HepG2 (cell line): ENCODE measurements at regions not wholly inside any gene's neighbourhood (a gene's known extent, or its start where the extent isn't known, plus 50 kb on each side); places are given as distances from the start of the nearest gene placed in this dataset.
A peak's percentile ranks its signal among the peaks of the same experiment; 100 is the strongest.

Experiments
- BCL6 ChIP-seq: IDR thresholded peaks from 2 replicates; pipeline ENCODE4 v1.6.1; 2016; ENCODE audit warnings: missing genetic modification reagents, missing compliant biosample characterization
- FOXP1 ChIP-seq, 2 experiments: fragments of 450-650 bp in 1 of 2; IDR thresholded peaks; 2 replicates each; pipeline ENCODE4 v1.6.1; 2017 to 2018; ENCODE audit warnings: antibody characterized with exemption in 1 of 2
- GFI1 ChIP-seq: sonication (generic); formaldehyde crosslinking; IDR thresholded peaks from 2 replicates; pipeline ENCODE4 v1.5.0; 2020; ENCODE audit warnings: missing genetic modification reagents, mild to moderate bottlenecking, borderline replicate concordance
- HMGA1 ChIP-seq: sonication (generic); formaldehyde crosslinking; conservative IDR thresholded peaks from 2 replicates; pipeline ENCODE4 v1.4.0; 2020; ENCODE audit warnings: missing genetic modification reagents
- HNF1A ChIP-seq, 2 experiments: sonication (generic) in 1 of 2; formaldehyde crosslinking in 1 of 2; IDR thresholded peaks; 2 replicates each; pipeline versions ENCODE4 v1.4.0 to v1.6.1; 2016 to 2020; ENCODE audit warnings: borderline replicate concordance in 1 of 2, low read depth in 1 of 2, mild to moderate bottlenecking in 1 of 2, missing genetic modification reagents in 1 of 2
- MIXL1 ChIP-seq: IDR thresholded peaks from 2 replicates; pipeline ENCODE4 v1.6.1; 2016
- PRMT3 ChIP-seq: sonication (generic); formaldehyde crosslinking; IDR thresholded peaks from 2 replicates; pipeline ENCODE4 v1.8.1; 2022; ENCODE audit warnings: low read depth, mild to moderate bottlenecking, moderate library complexity, missing genetic modification reagents, borderline replicate concordance
- RELA ChIP-seq: sonication (generic); formaldehyde crosslinking; IDR thresholded peaks from 2 replicates; pipeline ENCODE4 v1.4.0; 2020; ENCODE audit warnings: missing genetic modification reagents
- SOX13 ChIP-seq, 3 experiments: fragments of 450-650 bp in 1 of 3; sonication (generic) in 1 of 3; formaldehyde crosslinking in 1 of 3; IDR thresholded peaks in 2 of 3; conservative IDR thresholded peaks in 1 of 3; 2 replicates each; pipeline versions ENCODE4 v1.5.0 to v1.6.1; 2016 to 2020; ENCODE audit warnings: antibody characterized with exemption in 1 of 3, mild to moderate bottlenecking in 1 of 3, missing compliant biosample characterization in 1 of 3, missing genetic modification reagents in 1 of 3, moderate library complexity in 1 of 3
- TAF1 ChIP-seq: sonication (generic); formaldehyde crosslinking; IDR thresholded peaks from 2 replicates; pipeline ENCODE4 v1.4.0; 2020; ENCODE audit warnings: missing genetic modification reagents
- ZFX ChIP-seq: sonication (generic); formaldehyde crosslinking; IDR thresholded peaks from 2 replicates; pipeline ENCODE4 v1.4.0; 2020; ENCODE audit warnings: mild to moderate bottlenecking, low read depth, missing genetic modification reagents, moderate library complexity
- ZNF292 ChIP-seq: sonication (generic); formaldehyde crosslinking; IDR thresholded peaks from 2 replicates; pipeline ENCODE4 v1.8.1; 2022; ENCODE audit warnings: mild to moderate bottlenecking, low read depth, missing genetic modification reagents, borderline replicate concordance
- ZNF34 ChIP-seq: sonication (generic); formaldehyde crosslinking; IDR thresholded peaks from 2 replicates; pipeline ENCODE4 v1.4.0; 2020; ENCODE audit warnings: mild to moderate bottlenecking, missing genetic modification reagents, borderline replicate concordance
- ZNF556 ChIP-seq: sonication (generic); formaldehyde crosslinking; IDR thresholded peaks from 2 replicates; pipeline ENCODE4 v1.4.0; 2020; ENCODE audit warnings: mild to moderate bottlenecking, missing genetic modification reagents, borderline replicate concordance
- ZNF597 ChIP-seq: sonication (generic); formaldehyde crosslinking; IDR thresholded peaks from 2 replicates; pipeline ENCODE4 v1.5.0; 2020; ENCODE audit warnings: missing genetic modification reagents
- ZNF646 ChIP-seq: sonication (generic); formaldehyde crosslinking; IDR thresholded peaks from 2 replicates; pipeline ENCODE4 v1.9.0; 2021; ENCODE audit warnings: mild to moderate bottlenecking, missing genetic modification reagents
- ZNF781 ChIP-seq: sonication (generic); formaldehyde crosslinking; IDR thresholded peaks from 2 replicates; pipeline ENCODE4 v1.5.1; 2020; ENCODE audit warnings: borderline replicate concordance, mild to moderate bottlenecking, missing genetic modification reagents; ENCODE audit errors: not compliant biosample characterization

GRCh38 chr6:168196385-168196860, 117.4 kb upstream of the FRMD1 start (continued):
- peak; percentile 13; the same call in 1 of the 2 replicates for TF ChIP-seq ZNF556 (CRISPR knock-in tag)
- TF ChIP-seq TAF1 = no peak
- TF ChIP-seq SOX13 (IDR thresholded peaks at IDR 0.05) = peak; percentile 15; the same call in 1 of the 2 replicates
- TF ChIP-seq SOX13 (CRISPR knock-in tag; conservative IDR thresholded peaks at IDR 0.05 in 1 of 2, IDR thresholded peaks at IDR 0.05 in 1 of 2) = peak in 1 of 2 experiments; percentile 57; a peak in 2 of 4 replicates
- no peak for TF ChIP-seq MIXL1
- no peak; the same call in 1 of the 2 replicates for TF ChIP-seq ZFX
- no peak for TF ChIP-seq PRMT3 (CRISPR knock-in tag)
- TF ChIP-seq BCL6 (CRISPR knock-in tag) = peak; percentile 53; the same call in 1 of the 2 replicates
- no peak for TF ChIP-seq RELA
- TF ChIP-seq FOXP1 (IDR thresholded peaks at IDR 0.05) = no peak
- peak; percentile 63 for TF ChIP-seq FOXP1 (CRISPR knock-in tag; IDR thresholded peaks at IDR 0.05)
- TF ChIP-seq ZNF292 (CRISPR knock-in tag) = no peak
- no peak for TF ChIP-seq ZNF34 (CRISPR knock-in tag)
- TF ChIP-seq ZNF781 = no peak
- no peak for TF ChIP-seq HMGA1 (CRISPR knock-in tag)
- TF ChIP-seq ZNF597 (CRISPR knock-in tag) = no peak
- 0 out of 2 replicates have a peak, but pooled peaks have one; percentile 22 for TF ChIP-seq HNF1A (IDR thresholded peaks at IDR 0.05; ENCODE audit: low read depth)
- TF ChIP-seq HNF1A (CRISPR knock-in tag; IDR thresholded peaks at IDR 0.05; ENCODE audit: borderline replicate concordance) = no peak
- TF ChIP-seq ZNF646 (CRISPR knock-in tag) = peak; percentile 69; the same call in 1 of the 2 replicates
- TF ChIP-seq GFI1 (CRISPR knock-in tag) = peak; percentile 46; the same call in 1 of the 2 replicates
